Endothelial cell of umbilical vein (primary cell): ENCODE measurements at regions not wholly inside any gene's neighbourhood (a gene's known extent, or its start where the extent isn't known, plus 50 kb on each side); places are given as distances from the start of the nearest gene placed in this dataset.

ENCODE experiments used
- BruUV-seq: library from RNA; stranded (reverse); fragments of 400-500 nt; replicated peaks from 2 replicates; lab custom pipeline; 2021; lab: Mats Ljungman, UMichigan
- CTCF ChIA-PET: fragments of 300-600, 350-600 bp; sonication (Branson Sonifier 250); formaldehyde crosslinking; loops from one replicate; lab custom pipeline; 2021; ENCODE audit warnings: antibody characterized with exemption, inconsistent platforms; lab: Charles Lee
- POLR2A ChIA-PET: fragments of 300-600, 350-600 bp; sonication (Branson Sonifier 250); formaldehyde crosslinking; loops from one replicate; lab custom pipeline; 2021; ENCODE audit warnings: antibody characterized with exemption, inconsistent platforms; lab: Charles Lee
- DNase-seq: peaks from one replicate; pipeline ENCODE4 v3.0.0-alpha.2; 2011; ENCODE audit warnings: low read depth, low spot score
- FAIRE-seq: peaks from 2 replicates; lab custom pipeline; 2011; peaks lifted over from hg19 to GRCh38; lab: Jason Lieb, UNC
- H2AFZ ChIP-seq: 2 replicates; pipeline ENCODE4 v1.6.0; 2012; ENCODE audit warnings: low read depth, low read length, control low read depth, inconsistent platforms
- H3K27ac ChIP-seq: 2 replicates; pipeline ENCODE4 v1.5.1; 2011; ENCODE audit warnings: low read depth, mild to moderate bottlenecking, control low read depth, low read length, moderate library complexity; ENCODE audit not compliant: insufficient read depth
- H3K27me3 ChIP-seq, 2 experiments: 2 replicates each; pipeline versions ENCODE4 v1.6.0 to v1.6.1; 2011; ENCODE audit warnings: low read length in 2 of 2, mixed read lengths in 1 of 2; ENCODE audit not compliant: control insufficient read depth in 2 of 2, insufficient read depth in 2 of 2
- H3K36me3 ChIP-seq, 2 experiments: 2 replicates in 1 of 2; 3 replicates in 1 of 2; pipeline ENCODE4 v1.5.1; 2011; ENCODE audit warnings: low read length in 2 of 2, mild to moderate bottlenecking in 1 of 2, moderate library complexity in 1 of 2; ENCODE audit not compliant: control insufficient read depth in 2 of 2, insufficient read depth in 2 of 2; ENCODE audit errors: extremely low read depth in 1 of 2
- H3K4me1 ChIP-seq: 3 replicates; pipeline ENCODE4 v1.5.1; 2011; ENCODE audit warnings: mild to moderate bottlenecking, low read length; ENCODE audit not compliant: control insufficient read depth, insufficient read depth; ENCODE audit errors: extremely low read depth
- H3K4me2 ChIP-seq: 2 replicates; pipeline ENCODE4 v1.6.1; 2011; ENCODE audit warnings: low read length, control low read depth, mixed read lengths; ENCODE audit not compliant: insufficient read depth
- H3K4me3 ChIP-seq, 3 experiments: fragments of 200-600 bp in 1 of 3; sonication (generic), shearing (Covaris generic) in 1 of 3; replicated peaks in 1 of 3; 2 replicates each; pipeline ENCODE4 v1.5.1; 2011 to 2016; ENCODE audit warnings: control low read depth in 3 of 3, low read length in 3 of 3, mild to moderate bottlenecking in 2 of 3, inconsistent platforms in 1 of 3, low read depth in 1 of 3, moderate library complexity in 1 of 3; ENCODE audit not compliant: insufficient read depth in 1 of 3
- H3K79me2 ChIP-seq: 2 replicates; pipeline ENCODE4 v1.6.0; 2012; ENCODE audit warnings: low read length, inconsistent platforms; ENCODE audit not compliant: control insufficient read depth, insufficient read depth
- H3K9ac ChIP-seq: replicated peaks from 2 replicates; pipeline ENCODE3; 2011; ENCODE audit warnings: low read length, control low read depth; ENCODE audit not compliant: insufficient read depth; ENCODE audit errors: extremely low read depth
- H3K9me1 ChIP-seq: replicated peaks from 3 replicates; pipeline ENCODE4 v1.6.0; 2011; ENCODE audit warnings: mild to moderate bottlenecking, low read length; ENCODE audit not compliant: control insufficient read depth, insufficient read depth; ENCODE audit errors: extremely low read depth
- H3K9me3 ChIP-seq: replicated peaks from 2 replicates; pipeline ENCODE4 v1.5.1; 2012; ENCODE audit warnings: low read length, inconsistent platforms; ENCODE audit not compliant: control insufficient read depth, insufficient read depth
- H4K20me1 ChIP-seq: replicated peaks from 2 replicates; pipeline ENCODE3; 2011; ENCODE audit warnings: mild to moderate bottlenecking, low read length; ENCODE audit not compliant: control insufficient read depth, insufficient read depth; ENCODE audit errors: extremely low read depth
- CTCF ChIP-seq, 2 donors: IDR thresholded peaks; 1 replicate in 1 of 2; 2 replicates in 1 of 2; pipeline ENCODE4 v1.5.1; 2011; ENCODE audit warnings: low read length in 2 of 2, mild to moderate bottlenecking in 2 of 2, moderate library complexity in 2 of 2, control low read depth in 1 of 2, inconsistent platforms in 1 of 2, low read depth in 1 of 2; ENCODE audit not compliant: insufficient read depth in 1 of 2; ENCODE audit errors: extremely low read depth in 1 of 2
- EZH2 ChIP-seq: IDR thresholded peaks from 2 replicates; pipeline ENCODE4 v1.6.1; 2012; ENCODE audit warnings: borderline replicate concordance, low read depth, mild to moderate bottlenecking, moderate library complexity, low read length, inconsistent platforms; ENCODE audit not compliant: severe bottlenecking
- GATA2 ChIP-seq: IDR thresholded peaks from 2 replicates; pipeline ENCODE4 v1.7.0; 2011; ENCODE audit warnings: low read depth, mild to moderate bottlenecking, moderate library complexity, mixed read lengths, low read length; ENCODE audit not compliant: insufficient read length, insufficient read depth
- JUN ChIP-seq: IDR thresholded peaks from 2 replicates; pipeline ENCODE4 v1.6.1; 2011; ENCODE audit warnings: borderline replicate concordance, low read depth; ENCODE audit not compliant: insufficient read length, insufficient read depth
- MAX ChIP-seq: IDR thresholded peaks from 2 replicates; pipeline ENCODE4 v1.6.1; 2011; ENCODE audit not compliant: insufficient read depth, insufficient read length
- MYC ChIP-seq: IDR thresholded peaks from one replicate; pipeline ENCODE4 v1.6.1; 2011; ENCODE audit warnings: mild to moderate bottlenecking, low read depth, low read length
- POLR2AphosphoS5 ChIP-seq: IDR thresholded peaks from 2 replicates; pipeline ENCODE4 v1.6.1; 2012; ENCODE audit warnings: low read depth, mild to moderate bottlenecking, control low read depth, low read length, moderate library complexity; ENCODE audit not compliant: insufficient read depth
- dilution Hi-C: fragments of 300-500 bp; cut with MboI; formaldehyde crosslinking; loops from one replicate; pipeline ENCODE4 v1.15.0; 2019; ENCODE audit warnings: low sequenced_read_pairs; ENCODE audit not compliant: extremely low pct_ligation_motif_present
- intact Hi-C: fragments of 100-400 bp; cut with micrococcal nuclease; formaldehyde crosslinking; loops from one replicate; pipeline ENCODE4 v1.10.0; 2022

GRCh38 chr2:52500561-52500960, 1267.0 kb upstream of the CHAC2 start:
- H2AFZ ChIP-seq: no peak overlapping the region
- no peak overlapping the region for H3K27ac ChIP-seq
- FAIRE-seq (no peak), DNase-seq (no peak)
- POLR2A ChIA-PET: no interaction called here
- BruUV-seq: no TSS peak
- no peaks in the 10 kb centered on the region for H3K27me3 ChIP-seq
- intact Hi-C loops (no loop called here), dilution Hi-C loops (no loop called here)
- H3K9me3 ChIP-seq: no peaks in the 10 kb centered on the region
- no peaks in the 10 kb centered on the region for H3K4me1 ChIP-seq
- no peak overlapping the region for H3K4me2 ChIP-seq
- H3K79me2 ChIP-seq: no peaks in the 10 kb centered on the region
- H3K4me3 ChIP-seq: no peak overlapping the region
- no peak for TF ChIP-seq CTCF (IDR thresholded peaks at IDR 0.05; ENCODE audit: extremely low read depth in 1 of 2, insufficient read depth in 1 of 2, low read depth in 1 of 2, low read length in 2 of 2)
- no peak for TF ChIP-seq MYC
- no peak for TF ChIP-seq EZH2
- TF ChIP-seq MAX: no peak
- TF ChIP-seq GATA2: no peak
- TF ChIP-seq POLR2AphosphoS5: no peak
- TF ChIP-seq JUN: no peak
- H3K9ac ChIP-seq: no peak overlapping the region
- H3K9me1 ChIP-seq: no peaks in the 10 kb centered on the region
- CTCF ChIA-PET: no interaction called here
- H4K20me1 ChIP-seq: no peaks in the 10 kb centered on the region
- H3K36me3 ChIP-seq: no peaks in the 10 kb centered on the region
